Right renal cortex interstitium (tissue), 3 donors: ENCODE measurements at regions not wholly inside any gene's neighbourhood (a gene's known extent, or its start where the extent isn't known, plus 50 kb on each side); places are given as distances from the start of the nearest gene placed in this dataset.
"Not testable (repeated sequence)": the region's sequence is repeated elsewhere in the genome, so short reads cannot be mapped to it uniquely, and the experiment has no call there.

Experiments used
- DNase-seq, 3 donors: peaks; one replicate each; pipeline ENCODE4 v3.0.0-alpha.2; 2013; ENCODE audit warnings: low read depth in 3 of 3, low spot score in 2 of 3

DNA sequence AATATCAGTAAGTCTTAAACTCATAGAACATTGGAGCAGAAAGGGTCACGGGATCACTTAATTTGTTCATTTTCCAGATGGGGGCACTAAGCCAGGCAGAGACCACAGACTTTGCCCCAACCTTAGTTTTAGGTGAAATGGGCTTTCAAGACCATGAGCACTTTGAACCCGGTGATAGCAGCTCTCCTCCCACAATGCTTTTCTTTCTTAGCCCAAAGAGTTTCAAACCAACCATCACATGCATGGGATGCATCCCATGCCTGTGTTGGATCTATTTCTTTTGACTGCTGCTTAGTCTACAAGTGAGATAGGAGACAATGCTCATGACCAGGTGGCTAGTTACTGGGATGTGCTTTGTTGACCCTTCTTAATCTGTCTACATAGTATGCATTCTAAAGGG lies 240.6 kb downstream of the NUF2 start:
- DNase-seq = no peak

DNA sequence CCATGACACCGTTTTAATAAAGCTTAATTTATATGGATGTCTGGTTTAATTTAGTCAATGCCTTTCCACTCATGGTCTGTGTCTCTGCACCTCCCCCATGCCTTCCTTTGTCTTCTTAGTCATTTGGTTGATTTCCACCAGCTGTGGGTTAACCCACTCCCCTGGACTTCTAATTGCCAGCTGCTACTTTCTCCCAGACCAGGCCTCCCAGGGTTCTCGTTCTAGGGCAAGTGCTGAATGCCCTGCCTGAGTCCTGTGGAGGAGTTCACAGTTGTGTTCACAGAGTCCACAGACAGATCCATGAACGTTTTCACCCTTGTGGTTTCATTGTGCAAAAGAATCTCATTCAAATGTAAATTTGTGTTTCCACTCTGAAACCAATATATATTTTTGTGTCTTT lies 243.4 kb downstream of the NUF2 start:
- DNase-seq = no peak

DNA sequence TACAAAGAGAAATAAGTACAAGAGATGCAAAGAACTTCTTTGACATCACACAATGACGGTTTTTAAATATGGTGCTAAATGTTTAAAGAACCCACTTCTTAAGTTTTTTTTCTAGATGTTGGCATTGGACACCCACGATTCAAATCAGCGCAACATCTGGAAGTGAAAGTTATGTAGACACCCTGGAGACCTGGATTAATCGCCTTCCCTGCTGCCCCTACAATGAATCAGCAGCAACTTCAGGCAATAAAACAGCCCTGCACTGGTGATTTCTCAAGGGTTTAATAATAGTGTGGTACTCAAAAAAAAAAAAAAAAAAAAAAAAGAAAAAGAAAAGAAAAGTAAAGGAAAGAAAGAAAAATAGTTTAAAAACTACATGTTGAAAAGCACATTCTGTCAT lies 248.3 kb downstream of the NUF2 start:
- no peak for DNase-seq

DNA sequence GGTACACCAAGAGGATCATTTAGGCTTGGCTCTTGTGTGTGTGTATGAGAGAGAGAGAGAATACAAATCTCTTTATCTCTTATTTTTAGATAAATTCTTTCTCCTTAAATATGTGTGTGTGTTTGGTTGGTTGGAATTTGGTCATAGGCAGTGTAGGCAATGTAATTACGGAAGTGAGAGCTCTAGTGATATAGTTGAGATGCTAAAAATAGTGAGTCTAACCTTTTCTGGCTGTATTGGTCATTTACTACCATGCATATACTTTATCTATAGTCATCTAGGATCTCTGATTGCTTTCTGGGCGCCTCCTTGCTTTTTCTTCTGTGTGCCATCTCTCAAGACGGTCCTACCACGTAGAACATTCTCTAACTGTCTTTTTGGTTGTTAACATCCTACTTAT lies 250.2 kb downstream of the NUF2 start:
- DNase-seq = no peak

DNA sequence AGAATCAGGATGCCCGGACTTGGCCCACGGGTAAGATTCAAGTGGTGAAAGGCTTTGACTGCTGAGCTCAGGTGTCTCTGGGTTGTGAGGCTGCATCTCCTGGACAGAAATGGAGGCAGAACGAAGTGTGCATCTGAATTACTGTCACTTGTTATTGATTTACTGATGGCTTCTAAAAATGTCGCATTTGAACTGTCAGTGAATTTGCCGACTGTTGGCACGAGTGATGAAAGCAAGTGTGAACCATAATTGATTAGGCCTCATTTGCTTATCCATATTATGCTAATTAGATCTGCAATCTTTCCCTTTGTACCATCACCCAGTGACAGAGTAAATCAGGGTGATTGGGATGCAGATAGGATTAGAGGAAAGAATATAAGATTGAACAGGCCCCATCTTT lies 252.4 kb downstream of the NUF2 start:
- no peak for DNase-seq

DNA sequence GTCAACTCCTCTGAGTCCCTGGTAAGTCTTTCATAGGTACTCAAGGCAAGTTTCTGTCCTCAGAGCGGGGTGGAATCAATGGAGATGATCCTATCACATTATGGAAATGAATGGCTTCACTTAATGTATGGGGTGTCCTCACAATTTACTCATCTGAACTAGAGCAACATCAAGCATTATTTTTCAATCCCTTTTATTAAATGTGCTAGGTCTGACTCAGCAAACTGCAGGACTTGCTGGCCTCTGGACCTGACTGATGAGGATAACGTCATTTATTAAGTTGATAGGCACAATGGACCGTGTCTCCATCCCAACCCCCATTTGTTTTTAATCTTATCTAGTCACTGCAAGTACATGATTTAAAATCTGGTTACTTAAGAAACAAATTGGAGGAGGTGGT lies 259.2 kb downstream of the NUF2 start:
- DNase-seq = no peak

DNA sequence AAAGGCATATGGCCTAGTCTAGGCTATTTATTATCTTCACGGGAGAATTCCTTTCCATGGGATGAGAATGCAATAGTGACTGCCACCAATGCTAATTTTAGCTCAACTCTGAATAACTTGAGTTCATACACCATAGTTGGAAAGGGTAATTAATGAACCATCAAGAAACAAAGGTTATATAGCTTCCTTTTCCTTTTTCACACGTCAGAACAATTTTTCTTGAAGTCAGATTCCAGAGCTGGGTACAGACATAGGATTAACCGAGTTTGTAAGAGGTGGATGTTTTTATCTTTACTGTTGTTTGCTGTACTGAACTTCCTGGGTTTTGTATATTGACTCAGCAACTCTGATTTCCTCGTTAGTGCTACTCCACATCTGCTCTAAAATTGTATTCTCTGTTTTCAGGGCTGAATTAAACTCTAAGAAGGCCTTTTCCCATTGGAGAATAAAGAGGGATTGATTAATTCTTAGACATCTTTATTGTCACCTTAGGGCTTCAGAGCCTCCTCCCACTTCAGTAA lies 262.0 kb downstream of the NUF2 start:
- DNase-seq = no peak

DNA sequence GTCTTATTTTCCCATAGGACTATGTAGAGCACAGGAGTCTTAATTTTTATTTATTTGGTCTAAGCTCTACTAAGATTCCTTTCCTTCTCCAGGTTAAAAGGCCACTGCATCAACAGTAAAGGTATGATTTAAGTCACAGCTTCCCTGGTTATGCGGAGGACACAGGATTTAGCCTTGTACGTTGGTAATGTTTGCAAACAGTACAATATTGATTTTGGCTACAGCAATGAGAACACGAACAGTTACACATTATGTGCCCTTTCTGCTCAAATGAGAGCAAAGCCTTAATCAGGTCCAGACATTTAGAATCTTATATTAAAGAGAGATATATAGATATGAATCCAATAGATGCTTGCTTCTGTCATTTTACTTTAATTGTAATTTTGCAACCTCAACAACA lies 264.0 kb downstream of the NUF2 start:
- no peak for DNase-seq

DNA sequence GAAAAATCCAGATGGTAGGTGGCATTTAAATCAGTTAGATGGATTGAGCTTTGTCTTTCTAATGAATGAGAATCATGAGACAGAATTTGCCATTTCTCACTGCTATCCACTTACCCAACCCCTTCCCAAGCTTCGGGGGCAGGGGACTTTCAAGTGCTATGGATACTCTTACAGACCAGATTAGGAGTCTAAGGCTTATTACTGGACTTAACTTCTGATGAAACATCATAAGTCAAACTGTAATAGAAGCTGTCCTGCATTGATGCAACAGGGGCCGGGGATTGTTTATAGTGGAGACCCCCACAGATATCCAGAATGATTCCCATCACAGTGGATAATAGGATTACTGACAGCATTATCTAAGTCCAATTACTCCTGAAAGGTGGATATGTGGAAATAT lies 267.0 kb downstream of the NUF2 start:
- no peak for DNase-seq

DNA sequence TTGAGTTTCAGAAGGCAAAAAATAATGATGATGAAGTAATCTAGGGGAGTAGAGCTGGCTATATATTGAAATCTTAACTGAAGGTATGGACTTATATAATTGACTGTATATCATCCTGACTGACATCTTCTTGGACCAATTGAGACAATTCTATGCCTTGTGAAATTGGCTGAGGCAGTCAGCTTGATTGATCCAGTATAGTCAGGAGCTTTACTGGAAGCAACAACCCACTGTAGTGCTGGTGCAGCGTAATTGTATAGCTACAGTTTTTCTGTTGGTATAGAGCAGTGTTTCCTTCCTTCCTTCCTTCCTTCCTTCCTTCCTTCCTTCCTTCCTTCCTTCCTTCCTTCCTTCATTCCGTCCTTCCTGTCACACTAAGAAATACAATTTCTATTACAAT lies 268.0 kb downstream of the NUF2 start:
- no peak for DNase-seq

DNA sequence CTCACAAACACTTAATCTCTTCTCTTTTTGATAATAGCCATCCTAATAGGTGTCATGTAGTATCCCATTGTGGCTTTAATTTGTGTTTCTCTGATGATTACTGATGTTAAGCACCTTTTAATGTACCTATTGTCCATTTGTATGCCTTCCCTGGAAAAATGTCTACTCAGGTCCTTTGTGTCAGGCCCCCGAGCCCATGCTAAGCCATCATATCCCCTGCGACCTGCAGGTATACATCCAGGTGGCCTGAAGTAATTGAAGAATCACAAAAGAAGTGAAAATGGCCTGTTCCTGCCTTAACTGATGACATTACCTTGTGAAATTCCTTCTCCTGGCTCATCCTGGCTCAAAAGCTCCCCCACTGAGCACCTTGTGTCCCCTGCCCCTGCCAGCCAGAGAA lies 269.4 kb downstream of the NUF2 start:
- not testable (repeated sequence) for DNase-seq

DNA sequence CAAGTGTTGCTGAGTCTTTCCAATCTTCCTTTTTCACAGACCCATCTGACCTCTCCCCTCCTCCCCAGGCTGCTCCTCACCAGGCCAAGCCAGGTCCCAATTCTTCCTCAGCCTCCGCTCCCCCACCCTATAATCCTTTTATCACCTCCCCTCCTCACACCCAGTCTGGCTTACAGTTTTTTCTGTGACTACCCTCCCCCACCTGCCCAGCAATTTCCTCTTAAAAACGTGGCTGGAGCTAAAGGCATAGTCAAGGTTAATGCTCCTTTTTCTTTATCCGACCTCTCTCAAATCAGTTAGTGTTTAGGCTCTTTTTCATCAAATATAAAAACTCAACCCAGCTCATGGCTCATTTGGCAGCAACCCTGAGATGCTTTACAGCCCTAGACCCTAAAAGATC lies 270.9 kb downstream of the NUF2 start:
- DNase-seq = not testable (repeated sequence)

DNA sequence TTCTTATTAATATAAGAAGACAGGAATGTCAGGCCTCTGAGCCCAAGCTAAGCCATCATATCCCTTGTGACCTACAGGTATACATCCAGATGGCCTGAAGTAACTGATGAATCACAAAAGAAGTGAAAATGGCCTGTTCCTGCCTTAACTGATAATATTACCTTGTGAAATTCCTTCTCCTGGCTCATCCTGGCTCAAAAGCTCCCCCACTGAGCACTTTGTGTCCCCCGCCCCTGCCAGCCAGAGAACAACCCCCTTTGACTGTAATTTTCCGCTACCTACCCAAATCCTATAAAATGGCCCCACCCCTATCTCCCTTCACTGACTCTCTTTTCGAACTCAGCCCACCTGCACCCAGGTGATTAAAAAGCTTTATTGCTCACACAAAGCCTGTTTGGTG lies 274.4 kb downstream of the NUF2 start:
- not testable (repeated sequence) for DNase-seq

DNA sequence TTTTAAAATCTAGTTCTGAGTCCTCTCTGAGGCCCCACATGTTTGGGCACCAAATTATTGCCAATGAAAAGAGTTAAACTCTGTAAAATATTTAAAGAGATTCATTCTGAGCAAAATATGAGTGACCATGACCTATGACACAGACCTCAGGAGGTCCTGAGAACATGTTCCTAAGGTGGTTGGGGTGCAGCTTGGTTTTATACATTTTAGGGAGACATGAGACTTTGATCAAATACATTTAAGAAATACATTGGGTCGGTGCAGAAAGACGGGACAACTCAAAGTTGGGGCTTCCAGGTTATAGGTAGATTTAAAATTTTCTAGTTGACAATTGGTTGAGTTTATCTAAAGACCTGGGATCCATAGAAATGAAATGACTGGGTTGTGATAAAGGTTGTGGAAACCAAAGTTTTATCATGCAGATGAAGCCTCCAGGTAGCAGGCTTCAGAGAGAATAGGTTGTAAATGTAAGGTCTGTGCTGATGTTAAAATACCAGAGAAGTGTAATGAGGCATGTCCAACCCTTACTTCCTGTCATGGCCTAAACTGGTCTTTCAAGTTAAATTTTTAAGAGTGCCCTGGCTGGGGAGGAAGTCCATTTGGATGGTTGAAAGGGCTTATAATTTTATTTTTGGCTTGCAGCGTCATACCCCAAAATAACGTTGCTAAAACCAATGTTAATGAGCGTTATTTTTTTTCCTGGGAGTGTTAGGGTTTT lies 274.9 kb downstream of the NUF2 start:
- DNase-seq = peak in 2 of 3 donors; percentile 24 to 34

DNA sequence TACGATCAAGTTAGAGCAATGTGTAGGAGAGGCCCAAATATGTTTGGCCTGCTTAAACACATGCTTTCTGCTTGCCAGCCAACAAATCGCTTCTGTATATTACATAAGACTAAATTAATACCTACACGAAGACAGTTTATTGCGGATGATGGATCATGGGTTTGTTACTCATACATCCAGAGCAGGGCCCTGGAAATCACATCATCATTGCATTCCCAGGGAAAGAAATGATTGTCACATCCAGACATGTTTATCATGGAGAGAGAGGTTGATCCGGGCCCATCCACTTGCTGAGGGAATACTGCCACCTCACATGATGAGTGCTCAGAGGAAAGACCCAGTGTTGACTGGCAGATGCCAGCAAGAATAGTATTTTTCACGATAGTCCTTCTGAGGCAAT lies 282.6 kb downstream of the NUF2 start:
- DNase-seq = no peak

DNA sequence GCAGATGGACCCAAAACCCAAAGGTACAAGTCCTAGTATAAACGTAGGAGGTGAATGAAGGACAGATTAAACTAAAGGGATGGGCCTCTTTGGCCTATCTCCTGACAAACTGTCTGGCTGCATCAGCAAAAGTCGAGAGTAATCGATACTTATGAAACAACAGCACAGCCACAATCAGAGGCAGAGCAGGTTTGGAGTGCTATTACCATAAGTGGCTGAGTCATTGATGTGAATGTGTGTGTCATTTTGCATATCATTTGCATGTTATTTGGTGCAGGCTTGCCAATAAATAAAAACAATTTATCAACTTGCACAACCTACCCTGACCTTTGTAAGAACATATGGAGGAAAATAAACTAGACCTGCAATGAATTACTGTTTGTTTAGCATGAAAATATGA lies 283.1 kb downstream of the NUF2 start:
- DNase-seq = no peak

DNA sequence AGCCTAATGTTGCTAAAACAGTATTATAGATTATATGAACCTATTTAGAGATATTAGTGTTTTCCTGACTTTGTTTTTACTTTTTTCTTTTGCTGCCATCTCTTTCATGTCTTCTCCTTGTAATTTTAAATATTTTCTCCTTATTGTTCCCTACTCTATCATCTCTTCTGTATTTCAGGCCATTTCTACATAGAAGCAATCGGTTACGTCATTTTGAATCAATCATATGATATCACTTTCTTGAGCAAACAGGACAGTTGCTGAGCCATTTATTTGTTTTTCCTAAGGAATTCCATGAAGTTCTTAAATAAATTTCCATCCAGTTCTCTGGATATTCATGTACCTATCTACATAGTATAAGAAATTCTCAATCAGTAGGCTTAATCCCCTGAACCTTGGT lies 287.2 kb downstream of the NUF2 start:
- no peak for DNase-seq

DNA sequence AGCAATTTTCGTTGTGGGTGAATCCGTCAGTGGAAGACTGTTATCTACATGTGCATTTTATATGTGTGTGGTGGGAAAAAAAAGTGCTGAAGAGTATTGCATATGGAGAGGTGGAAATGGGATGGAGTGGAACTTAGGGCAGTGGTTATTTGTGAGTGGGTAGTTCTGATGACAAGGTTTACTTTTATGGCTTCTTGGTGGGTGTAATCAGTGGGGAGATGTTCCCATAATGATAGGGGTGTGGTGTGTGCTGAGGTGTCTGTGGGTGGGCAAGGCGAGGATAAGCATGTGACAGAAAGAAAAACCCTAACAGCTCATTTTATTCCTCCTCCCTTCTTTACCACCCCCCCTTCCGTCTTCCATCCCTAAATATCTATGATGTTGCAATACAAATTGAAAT lies 288.1 kb downstream of the NUF2 start:
- DNase-seq = no peak

DNA sequence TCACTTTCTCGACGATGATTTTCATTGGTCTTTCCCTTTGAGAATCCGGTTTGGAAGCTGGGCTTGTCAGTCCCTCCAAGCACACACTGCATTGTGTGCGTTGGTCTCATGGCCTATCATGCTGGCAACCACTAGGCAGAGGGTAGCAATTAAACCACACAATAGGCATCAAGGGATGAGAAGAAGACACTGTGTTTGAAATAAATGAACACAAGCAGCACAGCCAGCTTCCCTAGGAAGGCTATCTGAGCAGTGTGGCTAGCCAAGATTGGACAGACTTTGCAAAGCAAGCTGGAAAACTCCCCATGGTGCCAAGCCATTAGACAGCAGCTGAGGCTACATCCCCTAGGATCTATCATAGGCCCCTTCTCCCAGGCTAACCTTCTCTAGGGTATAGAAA lies 288.7 kb downstream of the NUF2 start:
- no peak for DNase-seq

DNA sequence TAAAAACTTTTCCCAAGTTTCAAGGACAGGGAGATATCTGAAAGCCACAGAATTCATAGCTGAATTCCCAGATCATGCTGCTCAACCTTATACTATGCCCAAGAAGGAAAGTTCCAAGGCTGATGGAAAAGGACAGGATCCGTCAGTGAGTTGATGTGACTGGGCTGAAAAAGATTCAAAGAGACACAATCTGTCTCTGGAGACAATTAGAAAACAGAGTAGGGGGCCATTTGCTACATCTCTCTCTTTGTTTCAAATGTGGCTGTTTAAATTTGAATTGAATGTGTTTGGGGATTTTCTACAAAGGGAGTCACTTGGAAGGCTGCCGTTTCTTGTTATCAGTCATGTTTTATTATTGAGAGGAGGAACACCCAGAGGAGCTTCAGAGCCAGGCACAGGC lies 292.6 kb downstream of the NUF2 start:
- DNase-seq = no peak

DNA sequence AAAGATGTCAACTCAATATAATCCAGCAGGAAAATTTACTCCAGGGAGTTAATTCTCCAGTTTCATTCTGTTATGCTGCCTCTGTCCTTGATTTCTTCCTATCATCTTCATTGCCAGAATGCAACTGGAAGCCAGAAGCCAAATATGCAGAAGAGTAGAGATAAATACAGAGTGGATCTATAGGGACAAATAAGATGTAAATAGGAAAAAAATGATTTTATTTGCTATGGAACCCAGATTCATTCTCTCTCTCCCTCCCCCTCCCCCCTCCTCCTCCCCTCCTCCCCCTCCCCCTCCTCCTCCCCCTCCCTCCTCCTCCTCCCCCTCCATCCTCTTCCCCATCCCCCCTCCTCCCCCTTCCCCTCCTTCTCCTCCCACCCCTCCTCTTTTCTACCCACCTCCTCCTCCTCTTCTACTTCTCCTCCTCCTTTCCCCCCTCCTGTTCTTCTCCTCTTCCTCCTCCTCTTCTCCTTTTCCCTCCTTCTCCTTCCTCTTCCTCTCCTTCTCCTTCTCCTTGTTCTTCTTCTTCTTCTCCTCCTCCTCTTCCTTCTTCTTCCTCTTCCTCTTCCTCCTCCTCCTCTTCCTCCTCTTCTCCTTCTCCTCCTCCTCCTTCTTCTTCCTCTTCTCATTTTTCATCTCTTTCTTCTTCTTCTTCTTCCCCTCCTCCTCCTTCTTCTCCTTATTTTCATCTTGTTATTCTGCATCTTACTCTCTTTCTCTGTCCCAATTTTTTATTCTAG lies 306.4 kb downstream of the NUF2 start:
- DNase-seq = no peak

DNA sequence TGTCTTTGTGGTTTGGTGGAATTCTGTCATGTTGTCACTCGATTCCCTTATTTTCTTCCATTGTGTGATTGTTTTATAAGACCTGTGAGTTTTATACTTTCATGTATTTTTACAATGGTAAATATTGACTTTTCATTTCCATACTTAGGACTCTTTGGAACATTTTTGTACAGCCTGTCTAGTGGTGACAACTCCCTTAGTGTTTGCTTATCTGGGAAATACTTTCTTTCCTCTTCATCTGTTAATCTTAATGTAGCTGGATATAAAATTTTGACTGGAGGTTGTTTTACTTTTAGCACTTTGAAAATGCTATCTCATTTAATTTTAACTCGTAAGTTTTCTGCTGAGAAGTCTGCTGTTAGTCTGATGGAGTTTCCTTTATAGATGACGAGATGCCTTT lies 310.5 kb downstream of the NUF2 start:
- DNase-seq = no peak
